OCI-LY3 (cell line): ENCODE measurements at regions not wholly inside any gene's neighbourhood (a gene's known extent, or its start where the extent isn't known, plus 50 kb on each side); places are given as distances from the start of the nearest gene placed in this dataset.

Experiments
- EZH2phosphoT487 ChIP-seq: fragments of 200-600 bp; shearing (Covaris generic); IDR thresholded peaks from 2 replicates; pipeline ENCODE4 v1.6.1; 2018; ENCODE audit warnings: antibody characterized with exemption, mixed run types, low read depth
- TF ChIP-seq, protein P1 (sequence below): fragments of 200-600, 300-600 bp; sonication (generic); IDR thresholded peaks from 2 replicates; pipeline ENCODE4 v1.5.1; 2014; ENCODE audit warnings: antibody characterized with exemption, low read length, low read depth

DNA sequence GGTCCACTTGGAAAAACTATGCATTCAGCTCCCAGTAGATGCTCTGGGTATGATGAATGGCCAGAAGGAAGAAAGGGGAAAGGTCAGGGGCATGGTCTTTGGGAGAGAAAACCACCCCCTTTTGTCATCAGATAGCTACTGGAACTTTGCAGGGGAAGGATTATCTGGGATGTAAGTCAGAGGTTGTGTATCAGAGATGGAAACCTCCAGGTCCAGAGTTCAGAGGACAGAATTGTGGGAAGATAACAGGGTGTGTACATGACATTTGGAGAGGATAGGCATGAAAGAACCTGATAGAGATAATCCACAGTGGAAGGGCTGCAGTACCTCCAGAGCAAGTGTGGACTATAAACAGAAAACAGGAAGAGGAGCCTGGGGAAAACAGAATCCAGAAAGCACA, 262.7 kb downstream of the SPRY1 start:
- TF ChIP-seq, protein P1, sequence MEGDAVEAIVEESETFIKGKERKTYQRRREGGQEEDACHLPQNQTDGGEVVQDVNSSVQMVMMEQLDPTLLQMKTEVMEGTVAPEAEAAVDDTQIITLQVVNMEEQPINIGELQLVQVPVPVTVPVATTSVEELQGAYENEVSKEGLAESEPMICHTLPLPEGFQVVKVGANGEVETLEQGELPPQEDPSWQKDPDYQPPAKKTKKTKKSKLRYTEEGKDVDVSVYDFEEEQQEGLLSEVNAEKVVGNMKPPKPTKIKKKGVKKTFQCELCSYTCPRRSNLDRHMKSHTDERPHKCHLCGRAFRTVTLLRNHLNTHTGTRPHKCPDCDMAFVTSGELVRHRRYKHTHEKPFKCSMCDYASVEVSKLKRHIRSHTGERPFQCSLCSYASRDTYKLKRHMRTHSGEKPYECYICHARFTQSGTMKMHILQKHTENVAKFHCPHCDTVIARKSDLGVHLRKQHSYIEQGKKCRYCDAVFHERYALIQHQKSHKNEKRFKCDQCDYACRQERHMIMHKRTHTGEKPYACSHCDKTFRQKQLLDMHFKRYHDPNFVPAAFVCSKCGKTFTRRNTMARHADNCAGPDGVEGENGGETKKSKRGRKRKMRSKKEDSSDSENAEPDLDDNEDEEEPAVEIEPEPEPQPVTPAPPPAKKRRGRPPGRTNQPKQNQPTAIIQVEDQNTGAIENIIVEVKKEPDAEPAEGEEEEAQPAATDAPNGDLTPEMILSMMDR: no peak
- TF ChIP-seq EZH2phosphoT487: no peak
